Loucy (cell line): ENCODE measurements at regions not wholly inside any gene's neighbourhood (a gene's known extent, or its start where the extent isn't known, plus 50 kb on each side); places are given as distances from the start of the nearest gene placed in this dataset.
A peak's percentile ranks its signal among the peaks of the same experiment; 100 is the strongest.

Experiments
- H2AFZ ChIP-seq: fragments of 200-600 bp; sonication (generic); 2 replicates; pipeline ENCODE4 v1.6.0; 2016; ENCODE audit warnings: antibody characterized with exemption, mild to moderate bottlenecking, low read length, moderate library complexity
- H3F3A ChIP-seq: fragments of 200-600 bp; 2 replicates; pipeline ENCODE4 v1.6.0; 2016; ENCODE audit warnings: antibody characterized with exemption, low read depth, mild to moderate bottlenecking
- H3K27me3 ChIP-seq: fragments of 200-600 bp; sonication (generic); 2 replicates; pipeline ENCODE4 v1.6.1; 2014; ENCODE audit warnings: low read length, mild to moderate bottlenecking; ENCODE audit not compliant: insufficient read depth, poor library complexity, severe bottlenecking
- H3K36me3 ChIP-seq: fragments of 200-600 bp; sonication (generic); 2 replicates; pipeline ENCODE4 v1.6.1; 2016; ENCODE audit warnings: low read length; ENCODE audit not compliant: insufficient read depth
- H3K4me1 ChIP-seq: fragments of 200-600 bp; sonication (generic); 2 replicates; pipeline ENCODE4 v1.5.1; 2014; ENCODE audit warnings: low read length, mild to moderate bottlenecking; ENCODE audit not compliant: insufficient read depth, poor library complexity, severe bottlenecking
- H3K4me2 ChIP-seq: fragments of 200-600 bp; sonication (generic); 2 replicates; pipeline ENCODE4 v1.6.0; 2014; ENCODE audit warnings: antibody characterized with exemption, low read length, low read depth, mild to moderate bottlenecking; ENCODE audit not compliant: poor library complexity, severe bottlenecking
- H3K4me3 ChIP-seq: fragments of 200-600 bp; sonication (generic); 2 replicates; pipeline ENCODE4 v1.5.1; 2014; ENCODE audit warnings: low read length, mild to moderate bottlenecking, mixed read lengths; ENCODE audit not compliant: poor library complexity, severe bottlenecking
- H3K79me2 ChIP-seq: fragments of 200-600 bp; sonication (generic); 2 replicates; pipeline ENCODE4 v1.6.1; 2014; ENCODE audit warnings: low read length; ENCODE audit not compliant: insufficient read depth
- H3K9ac ChIP-seq: fragments of 200-600 bp; sonication (generic); 2 replicates; pipeline ENCODE4 v1.6.0; 2014; ENCODE audit warnings: mild to moderate bottlenecking, low read depth, low read length, moderate library complexity; ENCODE audit not compliant: poor library complexity, severe bottlenecking
- H3K9me2 ChIP-seq: fragments of 200-600 bp; sonication (generic); replicated peaks from 2 replicates; pipeline ENCODE4 v1.6.1; 2016; ENCODE audit warnings: low read depth, low read length, mixed read lengths
- H3K9me3 ChIP-seq: fragments of 200-600 bp; sonication (generic); 2 replicates; pipeline ENCODE4 v1.6.1; 2014; ENCODE audit warnings: mild to moderate bottlenecking, antibody characterized with exemption, low read length, low read depth; ENCODE audit not compliant: insufficient read depth
- H4K20me1 ChIP-seq: fragments of 200-600 bp; sonication (generic); 2 replicates; pipeline ENCODE4 v1.6.0; 2014; ENCODE audit warnings: antibody characterized with exemption, low read length, mild to moderate bottlenecking; ENCODE audit not compliant: insufficient read depth, poor library complexity, severe bottlenecking
- EZH2phosphoT487 ChIP-seq: fragments of 200-600 bp; IDR thresholded peaks from 2 replicates; pipeline ENCODE4 v1.6.1; 2018; ENCODE audit warnings: antibody characterized with exemption, mild to moderate bottlenecking, moderate library complexity, borderline replicate concordance
- TF ChIP-seq, protein P1 (sequence below): fragments of 200-600 bp; sonication (generic); conservative IDR thresholded peaks from 2 replicates; pipeline ENCODE4 v1.5.1; 2014; ENCODE audit warnings: mild to moderate bottlenecking, antibody characterized with exemption, low read length

DNA sequence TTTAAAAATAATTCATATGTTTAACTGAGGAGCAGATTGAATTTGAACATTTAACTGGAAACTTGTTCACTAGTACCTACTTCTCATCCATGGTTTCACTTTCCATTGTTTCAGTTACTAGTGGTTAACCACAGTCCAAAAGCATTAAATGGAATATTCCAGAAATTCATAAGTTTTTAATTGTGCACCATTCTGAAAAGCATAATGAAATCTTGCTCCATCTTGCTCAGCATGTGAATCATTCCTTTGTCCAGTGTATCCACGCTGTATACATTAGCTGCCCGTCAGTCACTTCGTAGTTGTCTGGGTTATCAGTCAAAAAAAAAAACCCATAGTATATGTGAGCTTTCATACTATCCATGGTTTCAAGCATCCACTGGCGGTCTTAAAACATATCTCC, 217.6 kb downstream of the TPRG1 start:
- H3K79me2 ChIP-seq, result no peaks in the 10 kb centered on the region
- H3K4me3 ChIP-seq, result no peak overlapping the region
- no peak overlapping the region for H3K9ac ChIP-seq
- H4K20me1 ChIP-seq, result no peaks in the 10 kb centered on the region
- peaks cover 6% of the 10 kb centered on the region for H3K4me1 ChIP-seq
- TF ChIP-seq EZH2phosphoT487, result no peak
- TF ChIP-seq, protein P1, sequence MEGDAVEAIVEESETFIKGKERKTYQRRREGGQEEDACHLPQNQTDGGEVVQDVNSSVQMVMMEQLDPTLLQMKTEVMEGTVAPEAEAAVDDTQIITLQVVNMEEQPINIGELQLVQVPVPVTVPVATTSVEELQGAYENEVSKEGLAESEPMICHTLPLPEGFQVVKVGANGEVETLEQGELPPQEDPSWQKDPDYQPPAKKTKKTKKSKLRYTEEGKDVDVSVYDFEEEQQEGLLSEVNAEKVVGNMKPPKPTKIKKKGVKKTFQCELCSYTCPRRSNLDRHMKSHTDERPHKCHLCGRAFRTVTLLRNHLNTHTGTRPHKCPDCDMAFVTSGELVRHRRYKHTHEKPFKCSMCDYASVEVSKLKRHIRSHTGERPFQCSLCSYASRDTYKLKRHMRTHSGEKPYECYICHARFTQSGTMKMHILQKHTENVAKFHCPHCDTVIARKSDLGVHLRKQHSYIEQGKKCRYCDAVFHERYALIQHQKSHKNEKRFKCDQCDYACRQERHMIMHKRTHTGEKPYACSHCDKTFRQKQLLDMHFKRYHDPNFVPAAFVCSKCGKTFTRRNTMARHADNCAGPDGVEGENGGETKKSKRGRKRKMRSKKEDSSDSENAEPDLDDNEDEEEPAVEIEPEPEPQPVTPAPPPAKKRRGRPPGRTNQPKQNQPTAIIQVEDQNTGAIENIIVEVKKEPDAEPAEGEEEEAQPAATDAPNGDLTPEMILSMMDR, result no peak
- no peaks in the 10 kb centered on the region for H3F3A ChIP-seq
- H2AFZ ChIP-seq, result peak overlapping the region; percentile 62
- no peaks in the 10 kb centered on the region; the same call in 1 of the 2 replicates for H3K9me3 ChIP-seq
- H3K27me3 ChIP-seq, result no peaks in the 10 kb centered on the region
- H3K4me2 ChIP-seq, result peak overlapping the region; percentile 15
- H3K36me3 ChIP-seq, result no peaks in the 10 kb centered on the region
- H3K9me2 ChIP-seq, result no peaks in the 10 kb centered on the region

DNA sequence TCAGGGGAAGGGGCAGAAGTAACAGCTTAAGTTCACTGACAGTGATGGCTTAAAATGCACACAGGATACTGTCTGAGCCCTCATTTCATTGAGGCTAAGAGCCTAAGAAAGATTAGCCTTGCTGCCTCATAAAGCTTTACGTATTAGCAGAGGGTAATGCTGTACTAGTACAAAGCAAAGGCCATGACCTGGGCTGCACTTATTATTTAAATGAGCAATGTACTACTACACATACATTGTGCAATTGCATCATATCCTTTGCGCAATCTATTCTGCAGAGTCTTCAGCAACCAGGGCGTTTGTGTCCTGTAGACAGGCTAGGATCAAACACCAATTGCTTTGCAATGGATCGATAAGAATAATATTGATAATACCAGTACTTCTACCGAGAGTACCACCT, 221.8 kb downstream of the TPRG1 start:
- no peaks in the 10 kb centered on the region for H3K36me3 ChIP-seq
- H3K79me2 ChIP-seq, result no peaks in the 10 kb centered on the region
- no peak overlapping the region for H3K9ac ChIP-seq
- H3K9me2 ChIP-seq, result no peaks in the 10 kb centered on the region
- H3K4me2 ChIP-seq, result no peak overlapping the region
- TF ChIP-seq EZH2phosphoT487, result no peak
- TF ChIP-seq, protein P1, result no peak
- peaks cover 6% of the 10 kb centered on the region for H3K4me1 ChIP-seq
- no peak overlapping the region for H2AFZ ChIP-seq
- no peak overlapping the region for H3K4me3 ChIP-seq
- H3K9me3 ChIP-seq, result no peaks in the 10 kb centered on the region; the same call in 1 of the 2 replicates
- H3F3A ChIP-seq, result no peaks in the 10 kb centered on the region
- H4K20me1 ChIP-seq, result no peaks in the 10 kb centered on the region
- no peaks in the 10 kb centered on the region for H3K27me3 ChIP-seq

GRCh38 chr3:189394599-189395121, 222.9 kb downstream of the TPRG1 start:
- no peak overlapping the region for H3K9ac ChIP-seq
- peaks cover 2% of the 10 kb centered on the region for H3K4me1 ChIP-seq
- no peaks in the 10 kb centered on the region for H3K79me2 ChIP-seq
- TF ChIP-seq, protein P1, result no peak
- TF ChIP-seq EZH2phosphoT487, result no peak
- no peaks in the 10 kb centered on the region for H3K9me3 ChIP-seq
- no peaks in the 10 kb centered on the region for H3K27me3 ChIP-seq
- no peak overlapping the region for H3K4me2 ChIP-seq
- H3K36me3 ChIP-seq, result no peaks in the 10 kb centered on the region
- H3F3A ChIP-seq, result no peaks in the 10 kb centered on the region
- H4K20me1 ChIP-seq, result no peaks in the 10 kb centered on the region
- no peak overlapping the region for H3K4me3 ChIP-seq
- no peaks in the 10 kb centered on the region for H3K9me2 ChIP-seq
- peak overlapping the region; percentile 34; the same call in 1 of the 2 replicates for H2AFZ ChIP-seq
